ENCODE measurements at regions not wholly inside any gene's neighbourhood (a gene's known extent, or its start where the extent isn't known, plus 50 kb on each side); places are given as distances from the start of the nearest gene placed in this dataset.

GRCh38 chr2:5304640-5305039 is 387.5 kb upstream of the SOX11 start:
- no peak for DNase-seq

GRCh38 chr2:5315041-5315440 is 377.1 kb upstream of the SOX11 start:
- no peak for DNase-seq

- DNase-seq = no peak
These were observed 376.7 kb upstream of the SOX11 start for GRCh38 chr2:5315512-5315911.

- DNase-seq = no peak
These were observed 376.1 kb upstream of the SOX11 start for GRCh38 chr2:5316001-5316490.

GRCh38 chr2:5319493-5319892 is 372.7 kb upstream of the SOX11 start:
- no peak for DNase-seq

GRCh38 chr2:5322396-5322795 is 369.8 kb upstream of the SOX11 start:
- no peak for DNase-seq

GRCh38 chr2:5325523-5325922 is 366.7 kb upstream of the SOX11 start:
- no peak for DNase-seq

- no peak for DNase-seq
These were observed 363.4 kb upstream of the SOX11 start for GRCh38 chr2:5328826-5329225.

- DNase-seq = no peak
These were observed 362.4 kb upstream of the SOX11 start for GRCh38 chr2:5329763-5330162.

GRCh38 chr2:5330961-5331360 is 361.2 kb upstream of the SOX11 start:
- DNase-seq = peak; percentile 32

- DNase-seq = no peak
These were observed 359.3 kb upstream of the SOX11 start for GRCh38 chr2:5332925-5333324.

GRCh38 chr2:5339473-5339872 is 352.7 kb upstream of the SOX11 start:
- DNase-seq = no peak

- DNase-seq = no peak
These were observed 348.3 kb upstream of the SOX11 start for GRCh38 chr2:5343785-5344335.

- DNase-seq = no peak
These were observed 339.9 kb upstream of the SOX11 start for GRCh38 chr2:5352286-5352685.

- DNase-seq = no peak
These were observed 338.6 kb upstream of the SOX11 start for GRCh38 chr2:5353565-5353964.

- DNase-seq = no peak
These were observed 332.8 kb upstream of the SOX11 start for GRCh38 chr2:5359397-5359796.

- no peak for DNase-seq
These were observed 332.1 kb upstream of the SOX11 start for GRCh38 chr2:5360081-5360480.

GRCh38 chr2:5364361-5364760 is 327.8 kb upstream of the SOX11 start:
- DNase-seq = no peak

GRCh38 chr2:5365871-5366461 is 326.2 kb upstream of the SOX11 start:
- peak; percentile 38 for DNase-seq

- DNase-seq = no peak
These were observed 324.9 kb upstream of the SOX11 start for GRCh38 chr2:5367321-5367720.

- no peak for DNase-seq
These were observed 323.9 kb upstream of the SOX11 start for GRCh38 chr2:5368263-5368662.

- no peak for DNase-seq
These were observed 322.7 kb upstream of the SOX11 start for GRCh38 chr2:5369510-5369909.

GRCh38 chr2:5370158-5370557 is 322.0 kb upstream of the SOX11 start:
- no peak for DNase-seq

GRCh38 chr2:5372141-5372540 is 320.0 kb upstream of the SOX11 start:
- DNase-seq = no peak

- no peak for DNase-seq
These were observed 319.0 kb upstream of the SOX11 start for GRCh38 chr2:5373200-5373599.
